Activated CD8-positive, alpha-beta memory T cell treated with anti-CD3 and anti-CD28 coated beads for 1 hour (primary cell): ENCODE measurements at regions not wholly inside any gene's neighbourhood (a gene's known extent, or its start where the extent isn't known, plus 50 kb on each side); places are given as distances from the start of the nearest gene placed in this dataset.
A peak's percentile ranks its signal among the peaks of the same experiment; 100 is the strongest.

Experiments
- DNase-seq, 2 donors: peaks; one replicate each; pipeline ENCODE4 v3.0.0-alpha.2; 2020; ENCODE audit warnings: low read depth in 1 of 2; ENCODE audit errors: extremely low read depth in 1 of 2

GRCh38 chr15:79373113-79373512 is 59.0 kb upstream of the MINAR1 start:
- no peak for DNase-seq

GRCh38 chr15:79373728-79374127 is 58.4 kb upstream of the MINAR1 start:
- DNase-seq, result no peak

GRCh38 chr15:79376383-79376782 is 55.8 kb upstream of the MINAR1 start:
- no peak for DNase-seq

- no peak for DNase-seq
Observed at GRCh38 chr15:79378394-79379109, 53.6 kb upstream of the MINAR1 start.

GRCh38 chr15:79380755-79381497 is 51.2 kb upstream of the MINAR1 start:
- DNase-seq, result peak; percentile 29 to 62

GRCh38 chr15:79381593-79381992 is 50.5 kb upstream of the MINAR1 start:
- DNase-seq, result no peak
